CD4-positive, alpha-beta memory T cell (primary cell): ENCODE measurements at regions not wholly inside any gene's neighbourhood (a gene's known extent, or its start where the extent isn't known, plus 50 kb on each side); places are given as distances from the start of the nearest gene placed in this dataset.
A peak's percentile ranks its signal among the peaks of the same experiment; 100 is the strongest.

ENCODE experiments used
- CTCF ChIA-PET: fragments of 350-600 bp; sonication (Branson Sonifier 250); formaldehyde crosslinking; loops from one replicate; lab custom pipeline; 2021; ENCODE audit warnings: inconsistent platforms; ENCODE audit not compliant: partially characterized antibody; lab: Charles Lee
- POLR2A ChIA-PET: fragments of 350-600 bp; sonication (Branson Sonifier 250); formaldehyde crosslinking; loops from one replicate; lab custom pipeline; 2021; ENCODE audit not compliant: partially characterized antibody; lab: Charles Lee
- DNase-seq, 5 donors: peaks; one replicate each; pipeline versions ENCODE4 v3.0.0 to v3.0.0-alpha.2; 2020 to 2022; ENCODE audit warnings: mixed read lengths in 1 of 5
- H3K27ac ChIP-seq: one replicate; pipeline ENCODE4 v1.7.0; 2013; ENCODE audit warnings: low read depth, low read length
- H3K27me3 ChIP-seq: 2 replicates; pipeline ENCODE4 v1.7.0; 2013; ENCODE audit warnings: mild to moderate bottlenecking, low read length, moderate library complexity; ENCODE audit not compliant: insufficient read depth
- H3K36me3 ChIP-seq: 2 replicates; pipeline ENCODE4 v1.7.0; 2013; ENCODE audit warnings: mild to moderate bottlenecking, low read length, moderate library complexity; ENCODE audit not compliant: insufficient read depth
- H3K4me1 ChIP-seq: 2 replicates; pipeline ENCODE4 v1.7.0; 2013; ENCODE audit warnings: mild to moderate bottlenecking, low read length, moderate library complexity; ENCODE audit not compliant: insufficient read depth
- H3K4me3 ChIP-seq, 2 donors: one replicate each; pipeline ENCODE4 v1.7.0; 2013; ENCODE audit warnings: low read length in 2 of 2, mild to moderate bottlenecking in 1 of 2
- H3K9me3 ChIP-seq, 2 donors: one replicate each; pipeline ENCODE4 v1.7.0; 2013; ENCODE audit warnings: low read length in 2 of 2, control low read depth in 1 of 2; ENCODE audit not compliant: control insufficient read depth in 1 of 2
- H3K27ac Mint-ChIP-seq, 7 donors: one replicate each; pipeline ENCODE4 v1.8.0; 2020 to 2021; ENCODE audit warnings: mixed read lengths in 7 of 7, mild to moderate bottlenecking in 6 of 7, inconsistent platforms in 3 of 7, moderate library complexity in 3 of 7
- H3K27me3 Mint-ChIP-seq, 2 donors: one replicate each; pipeline ENCODE4 v1.8.0; 2020 to 2021; ENCODE audit warnings: mixed read lengths in 2 of 2
- H3K36me3 Mint-ChIP-seq, 2 donors: one replicate each; pipeline ENCODE4 v1.8.0; 2020 to 2021; ENCODE audit warnings: mixed read lengths in 2 of 2, inconsistent platforms in 1 of 2, mild to moderate bottlenecking in 1 of 2
- H3K4me1 Mint-ChIP-seq, 4 donors: one replicate each; pipeline ENCODE4 v1.8.0; 2020 to 2021; ENCODE audit warnings: mixed read lengths in 4 of 4, mild to moderate bottlenecking in 1 of 4
- H3K4me3 Mint-ChIP-seq, 8 donors: one replicate each; pipeline ENCODE4 v1.8.0; 2020 to 2021; ENCODE audit warnings: mixed read lengths in 8 of 8, mild to moderate bottlenecking in 7 of 8, moderate library complexity in 6 of 8, inconsistent platforms in 3 of 8
- H3K9me3 Mint-ChIP-seq, 8 donors: one replicate each; pipeline ENCODE4 v1.8.0; 2020 to 2021; ENCODE audit warnings: mixed read lengths in 8 of 8, mild to moderate bottlenecking in 5 of 8, inconsistent platforms in 3 of 8, moderate library complexity in 1 of 8
- intact Hi-C: fragments of 100-400 bp; cut with micrococcal nuclease; formaldehyde crosslinking; loops from one replicate; pipeline ENCODE4 v1.15.1; 2023

GRCh38 chr4:23305026-23305425 is 584.8 kb downstream of the PPARGC1A start:
- no peak overlapping the region for H3K27ac ChIP-seq
- intact Hi-C loops = no loop called here
- Mint-ChIP-seq H3K9me3 (peaks cover 0 to 4% (median 0%) of the 10 kb centered on the region in 8 donors), H3K36me3 (no peaks in the 10 kb centered on the region), H3K4me3 (no peak overlapping the region), H3K27me3 (no peaks in the 10 kb centered on the region), H3K27ac (no peak overlapping the region), H3K4me1 (peaks cover 6 to 9% (median 7%) of the 10 kb centered on the region in 4 donors)
- no peaks in the 10 kb centered on the region for H3K27me3 ChIP-seq
- peak in 2 of 5 donors; percentile 5 to 17 for DNase-seq
- H3K4me1 ChIP-seq = no peaks in the 10 kb centered on the region
- H3K9me3 ChIP-seq = no peaks in the 10 kb centered on the region
- POLR2A ChIA-PET = no interaction called here
- H3K4me3 ChIP-seq = no peak overlapping the region
- no peaks in the 10 kb centered on the region for H3K36me3 ChIP-seq
- CTCF ChIA-PET = interaction anchor here (0.7 kb wide), 1 partner anchor 27 kb away, joined by 3 read pairs; no protein-coding TSS in a partner anchor

GRCh38 chr4:23298371-23298770 is 591.5 kb downstream of the PPARGC1A start:
- Mint-ChIP-seq H3K4me3 (no peak overlapping the region), H3K4me1 (peaks cover 6 to 9% (median 7%) of the 10 kb centered on the region in 4 donors), H3K9me3 (peaks cover 0 to 4% (median 0%) of the 10 kb centered on the region in 8 donors), H3K27me3 (no peaks in the 10 kb centered on the region), H3K36me3 (no peaks in the 10 kb centered on the region), H3K27ac (no peak overlapping the region)
- ChIA-PET CTCF (no interaction called here), POLR2A (no interaction called here)
- intact Hi-C loops = no loop called here
- DNase-seq = no peak
- Histone ChIP-seq H3K4me3 (no peak overlapping the region), H3K27me3 (no peaks in the 10 kb centered on the region), H3K36me3 (no peaks in the 10 kb centered on the region), H3K4me1 (no peaks in the 10 kb centered on the region), H3K27ac (no peak overlapping the region), H3K9me3 (no peaks in the 10 kb centered on the region)

GRCh38 chr4:23297327-23297726 is 592.5 kb downstream of the PPARGC1A start:
- intact Hi-C loops = no loop called here
- peaks cover 2 to 4% (median 4%) of the 10 kb centered on the region in 4 donors for H3K4me1 Mint-ChIP-seq
- H3K4me1 ChIP-seq = no peaks in the 10 kb centered on the region
- H3K9me3 Mint-ChIP-seq = peaks cover 0 to 4% (median 0%) of the 10 kb centered on the region in 8 donors
- no peaks in the 10 kb centered on the region for H3K36me3 ChIP-seq
- H3K4me3 Mint-ChIP-seq = no peak overlapping the region
- DNase-seq = no peak
- no peaks in the 10 kb centered on the region for H3K9me3 ChIP-seq
- ChIA-PET CTCF (no interaction called here), POLR2A (no interaction called here)
- no peaks in the 10 kb centered on the region for H3K27me3 ChIP-seq
- no peak overlapping the region for H3K27ac Mint-ChIP-seq
- H3K4me3 ChIP-seq = no peak overlapping the region
- no peak overlapping the region for H3K27ac ChIP-seq
- H3K27me3 Mint-ChIP-seq = no peaks in the 10 kb centered on the region
- H3K36me3 Mint-ChIP-seq = no peaks in the 10 kb centered on the region

- Histone ChIP-seq H3K4me1 (peaks cover 8% of the 10 kb centered on the region), H3K27ac (no peak overlapping the region), H3K4me3 (no peak overlapping the region), H3K36me3 (no peaks in the 10 kb centered on the region), H3K9me3 (no peaks in the 10 kb centered on the region), H3K27me3 (no peaks in the 10 kb centered on the region)
- intact Hi-C loops = no loop called here
- peaks cover 0 to 2% (median 0%) of the 10 kb centered on the region in 8 donors for H3K9me3 Mint-ChIP-seq
- H3K4me3 Mint-ChIP-seq = peak overlapping the region in 3 of 8 donors; percentile 12 to 79 (median 13)
- no peaks in the 10 kb centered on the region for H3K27me3 Mint-ChIP-seq
- POLR2A ChIA-PET = no interaction called here
- CTCF ChIA-PET = no interaction called here
- H3K27ac Mint-ChIP-seq = no peak overlapping the region
- peaks cover 4 to 12% (median 5%) of the 10 kb centered on the region in 4 donors for H3K4me1 Mint-ChIP-seq
- H3K36me3 Mint-ChIP-seq = no peaks in the 10 kb centered on the region
- DNase-seq = no peak
Observed at GRCh38 chr4:23291139-23291538, 598.4 kb downstream of the GBA3 start.

GRCh38 chr4:23290656-23291055 is 597.9 kb downstream of the GBA3 start:
- intact Hi-C loops = no loop called here

GRCh38 chr4:23279377-23279986 is 586.7 kb downstream of the GBA3 start:
- Histone ChIP-seq H3K4me3 (no peak overlapping the region), H3K9me3 (no peaks in the 10 kb centered on the region), H3K27me3 (no peaks in the 10 kb centered on the region), H3K27ac (no peak overlapping the region), H3K4me1 (no peaks in the 10 kb centered on the region), H3K36me3 (no peaks in the 10 kb centered on the region)
- DNase-seq = no peak
- no peak overlapping the region for H3K27ac Mint-ChIP-seq
- H3K36me3 Mint-ChIP-seq = no peaks in the 10 kb centered on the region
- peaks cover 0 to 2% (median 0%) of the 10 kb centered on the region in 4 donors for H3K4me1 Mint-ChIP-seq
- ChIA-PET POLR2A (no interaction called here), CTCF (no interaction called here)
- intact Hi-C loops = no loop called here
- H3K4me3 Mint-ChIP-seq = no peak overlapping the region
- H3K27me3 Mint-ChIP-seq = no peaks in the 10 kb centered on the region
- peaks cover 0 to 3% (median 2%) of the 10 kb centered on the region in 8 donors for H3K9me3 Mint-ChIP-seq

More at GRCh38 chr4:23290656-23291055, 597.9 kb downstream of the GBA3 start:
- H3K27me3 Mint-ChIP-seq = no peaks in the 10 kb centered on the region
- H3K27me3 ChIP-seq = no peaks in the 10 kb centered on the region
- peaks cover 4 to 12% (median 5%) of the 10 kb centered on the region in 4 donors for H3K4me1 Mint-ChIP-seq
- H3K9me3 ChIP-seq = no peaks in the 10 kb centered on the region
- peaks cover 0 to 2% (median 0%) of the 10 kb centered on the region in 8 donors for H3K9me3 Mint-ChIP-seq
- peak overlapping the region in 1 of 8 donors; percentile 12 for H3K4me3 Mint-ChIP-seq
- POLR2A ChIA-PET = no interaction called here
- no peaks in the 10 kb centered on the region for H3K36me3 Mint-ChIP-seq
- H3K36me3 ChIP-seq = no peaks in the 10 kb centered on the region
- no peak overlapping the region for H3K27ac Mint-ChIP-seq
- CTCF ChIA-PET = no interaction called here
- no peak for DNase-seq
- no peak overlapping the region for H3K4me3 ChIP-seq
- H3K4me1 ChIP-seq = peaks cover 8% of the 10 kb centered on the region
- H3K27ac ChIP-seq = no peak overlapping the region

- peaks cover 0 to 2% (median 0%) of the 10 kb centered on the region in 4 donors for H3K4me1 Mint-ChIP-seq
- H3K36me3 ChIP-seq = no peaks in the 10 kb centered on the region
- no peak overlapping the region for H3K4me3 Mint-ChIP-seq
- H3K36me3 Mint-ChIP-seq = no peaks in the 10 kb centered on the region
- peaks cover 0 to 3% (median 2%) of the 10 kb centered on the region in 8 donors for H3K9me3 Mint-ChIP-seq
- ChIA-PET POLR2A (no interaction called here), CTCF (no interaction called here)
- H3K27me3 ChIP-seq = no peaks in the 10 kb centered on the region
- DNase-seq = no peak
- no peak overlapping the region for H3K27ac ChIP-seq
- H3K4me3 ChIP-seq = no peak overlapping the region
- H3K4me1 ChIP-seq = no peaks in the 10 kb centered on the region
- H3K9me3 ChIP-seq = no peaks in the 10 kb centered on the region
- intact Hi-C loops = no loop called here
- no peak overlapping the region for H3K27ac Mint-ChIP-seq
- no peaks in the 10 kb centered on the region for H3K27me3 Mint-ChIP-seq
Observed at GRCh38 chr4:23278845-23279244, 586.1 kb downstream of the GBA3 start.
